Large intestine (tissue), 3 donors: ENCODE measurements at regions not wholly inside any gene's neighbourhood (a gene's known extent, or its start where the extent isn't known, plus 50 kb on each side); places are given as distances from the start of the nearest gene placed in this dataset.
"Not testable (repeated sequence)": the region's sequence is repeated elsewhere in the genome, so short reads cannot be mapped to it uniquely, and the experiment has no call there.

Source experiments
- DNase-seq, 2 donors: peaks; one replicate each; pipeline versions ENCODE4 v3.0.0 to v3.0.0-alpha.2; 2013
- H3K27ac ChIP-seq: one replicate; pipeline ENCODE4 v1.5.1; 2013; ENCODE audit warnings: low read length
- H3K27me3 ChIP-seq: 2 replicates; pipeline ENCODE4 v1.6.1; 2013; ENCODE audit warnings: low read length; ENCODE audit not compliant: control insufficient read depth, insufficient read depth
- H3K36me3 ChIP-seq: 2 replicates; pipeline ENCODE4 v1.6.1; 2013; ENCODE audit warnings: low read length; ENCODE audit not compliant: control insufficient read depth, insufficient read depth
- H3K4me1 ChIP-seq: one replicate; pipeline ENCODE4 v1.6.1; 2013; ENCODE audit warnings: low read length; ENCODE audit not compliant: control insufficient read depth, insufficient read depth
- H3K4me3 ChIP-seq: one replicate; pipeline ENCODE4 v1.5.1; 2013; ENCODE audit warnings: low read length
- H3K9me3 ChIP-seq: one replicate; pipeline ENCODE4 v1.6.1; 2013; ENCODE audit warnings: mild to moderate bottlenecking, low read depth, low read length, moderate library complexity; ENCODE audit not compliant: control insufficient read depth
- WGBS: methylation state at CpG from one replicate; pipeline ENCODE4 v1.1.5; 2013; ENCODE audit warnings: low lambda C conversion rate; ENCODE audit not compliant: insufficient coverage; 5-methylcytosine and 5-hydroxymethylcytosine counted together

DNA sequence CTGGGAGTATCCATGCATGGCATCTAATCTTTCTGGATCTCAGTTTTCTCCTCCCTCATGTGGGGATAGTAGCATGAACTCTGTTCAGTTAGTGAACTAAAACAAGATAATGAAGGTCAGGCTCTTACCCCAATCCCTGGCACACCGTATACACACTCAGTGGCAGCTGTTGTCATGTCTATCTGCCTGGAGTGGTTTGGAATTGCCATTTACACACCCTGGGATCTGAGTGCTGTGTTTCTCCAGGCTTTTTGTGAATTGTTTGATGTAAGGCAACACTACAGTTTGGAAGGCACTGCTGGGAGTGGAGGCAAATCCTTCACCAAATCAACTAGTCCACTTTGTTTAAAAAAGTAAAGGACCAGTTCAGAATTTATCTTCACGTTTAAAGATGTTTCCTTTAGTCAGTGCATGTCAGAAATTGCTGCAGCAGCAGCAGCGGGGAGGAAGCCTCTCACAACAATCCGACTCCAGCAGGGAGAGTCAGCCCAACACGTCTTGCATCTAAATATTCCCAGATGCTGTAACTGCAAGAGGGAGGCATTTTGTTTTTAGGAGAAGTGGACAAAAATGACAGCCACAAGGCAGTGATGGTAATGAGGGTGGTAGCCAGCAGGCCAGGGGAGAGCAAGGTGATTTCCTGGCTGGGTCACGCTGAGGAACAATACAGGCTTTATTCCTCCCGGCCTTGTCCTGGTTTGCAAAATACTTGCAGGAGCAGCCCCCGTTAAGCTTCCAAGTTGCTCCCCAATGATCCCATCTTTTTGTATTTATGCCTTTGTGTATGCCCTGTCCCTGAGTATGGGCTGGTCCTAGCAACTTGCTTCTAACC lies 128.5 kb upstream of the LRIG1 start:
- H3K9me3 ChIP-seq = no peaks in the 10 kb centered on the region
- no peaks in the 10 kb centered on the region for H3K36me3 ChIP-seq
- no peak overlapping the region for H3K27ac ChIP-seq
- no peaks in the 10 kb centered on the region for H3K4me1 ChIP-seq
- H3K4me3 ChIP-seq = no peak overlapping the region
- 100% methylated on average over 1 of the region's 8 CpGs for WGBS
- DNase-seq = no peak
- no peaks in the 10 kb centered on the region for H3K27me3 ChIP-seq

DNA sequence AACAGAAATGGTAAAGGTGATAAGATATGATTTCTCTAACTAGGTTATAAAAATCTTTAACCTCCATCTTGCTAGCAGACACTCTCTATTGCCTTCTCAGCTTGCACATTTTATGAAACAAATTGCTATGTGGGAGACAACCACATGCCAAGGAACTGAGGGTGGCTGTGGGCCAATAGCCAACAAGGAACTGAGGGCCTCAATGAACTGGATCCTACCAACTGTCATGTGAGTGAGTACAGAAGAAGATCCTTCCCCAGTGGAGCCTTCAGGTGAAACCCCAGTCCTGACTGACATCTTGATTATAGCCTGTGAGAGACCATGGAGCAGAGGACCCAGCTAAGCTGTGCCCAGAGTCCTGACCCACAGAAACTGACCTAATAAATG lies 129.2 kb upstream of the LRIG1 start:
- Histone ChIP-seq H3K27me3 (no peaks in the 10 kb centered on the region), H3K9me3 (no peaks in the 10 kb centered on the region), H3K4me1 (no peaks in the 10 kb centered on the region), H3K27ac (no peak overlapping the region), H3K36me3 (no peaks in the 10 kb centered on the region), H3K4me3 (no peak overlapping the region)
- no peak for DNase-seq

DNA sequence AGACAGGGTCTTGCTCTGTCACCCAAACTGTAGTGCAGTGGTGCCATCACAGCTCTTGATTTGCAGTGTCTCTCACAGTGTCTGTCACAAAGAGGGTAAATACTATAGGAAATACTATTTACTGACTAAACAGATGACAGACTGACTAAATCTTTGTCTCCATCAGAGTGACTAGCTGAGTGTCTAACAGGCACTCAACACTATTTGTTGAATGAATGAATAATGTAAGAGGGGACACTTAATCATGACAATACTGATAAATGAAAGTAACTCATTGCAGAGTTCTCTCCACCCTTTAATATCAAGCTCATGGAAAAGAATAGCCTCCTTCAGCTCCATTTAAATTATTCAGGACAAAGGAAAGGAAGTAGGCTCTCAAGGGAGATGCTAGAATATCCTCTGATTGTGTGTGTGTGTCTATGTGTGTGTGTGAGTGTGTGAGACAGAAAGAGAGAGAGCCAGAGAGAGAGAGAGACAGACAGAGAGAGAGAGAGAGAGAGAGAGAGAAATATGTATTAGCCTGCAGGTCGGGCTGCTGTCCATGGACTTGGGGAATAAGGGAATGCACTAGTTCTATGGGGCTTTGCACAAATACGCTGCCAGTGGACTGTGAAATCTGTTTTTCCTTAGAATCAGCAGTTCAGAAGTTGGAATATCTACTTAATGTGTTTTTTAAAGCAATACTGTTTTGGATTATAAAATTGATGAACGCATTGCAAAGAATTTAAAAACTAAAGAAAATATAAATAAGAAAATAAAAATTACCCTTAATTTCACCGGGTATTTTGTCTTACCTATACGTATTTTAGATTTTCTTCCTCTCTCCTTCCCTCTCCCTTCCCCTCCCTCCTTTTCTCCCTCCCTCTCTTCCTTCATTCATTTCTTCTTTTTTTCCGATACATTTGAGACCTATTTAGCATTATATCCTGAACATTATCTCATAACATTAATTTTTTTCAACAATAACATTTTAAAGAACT lies 132.9 kb upstream of the LRIG1 start:
- Histone ChIP-seq H3K36me3 (no peaks in the 10 kb centered on the region), H3K9me3 (no peaks in the 10 kb centered on the region), H3K4me3 (no peak overlapping the region), H3K4me1 (no peaks in the 10 kb centered on the region), H3K27ac (no peak overlapping the region), H3K27me3 (no peaks in the 10 kb centered on the region)
- 97% methylated on average over 5 of the region's 6 CpGs for WGBS
- DNase-seq = no peak

DNA sequence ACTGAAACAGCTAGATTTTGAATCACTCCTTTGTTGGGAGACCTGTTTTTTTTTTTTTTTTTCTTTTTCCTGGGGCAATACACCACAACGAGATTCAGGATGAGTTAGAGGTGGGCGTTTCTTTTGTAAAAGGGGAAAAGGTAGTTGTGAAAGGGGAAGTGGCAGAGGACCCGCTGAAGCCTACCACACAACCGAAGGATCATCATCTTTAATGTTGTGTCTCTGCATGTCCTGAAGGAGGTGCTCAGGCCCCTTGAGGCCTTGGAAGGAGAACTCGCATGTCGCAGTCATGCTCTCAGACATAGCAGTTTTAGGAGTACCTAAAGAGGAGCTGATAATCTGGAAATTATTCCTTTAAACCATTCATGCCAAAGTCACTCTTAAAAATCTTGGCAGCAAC lies 137.9 kb upstream of the LRIG1 start:
- no peaks in the 10 kb centered on the region for H3K9me3 ChIP-seq
- WGBS = no CpG with 5 or more reads among the region's 6 CpGs
- no peak overlapping the region for H3K27ac ChIP-seq
- no peak for DNase-seq
- H3K27me3 ChIP-seq = no peaks in the 10 kb centered on the region
- no peaks in the 10 kb centered on the region for H3K36me3 ChIP-seq
- peaks cover 14% of the 10 kb centered on the region for H3K4me1 ChIP-seq
- no peak overlapping the region for H3K4me3 ChIP-seq

DNA sequence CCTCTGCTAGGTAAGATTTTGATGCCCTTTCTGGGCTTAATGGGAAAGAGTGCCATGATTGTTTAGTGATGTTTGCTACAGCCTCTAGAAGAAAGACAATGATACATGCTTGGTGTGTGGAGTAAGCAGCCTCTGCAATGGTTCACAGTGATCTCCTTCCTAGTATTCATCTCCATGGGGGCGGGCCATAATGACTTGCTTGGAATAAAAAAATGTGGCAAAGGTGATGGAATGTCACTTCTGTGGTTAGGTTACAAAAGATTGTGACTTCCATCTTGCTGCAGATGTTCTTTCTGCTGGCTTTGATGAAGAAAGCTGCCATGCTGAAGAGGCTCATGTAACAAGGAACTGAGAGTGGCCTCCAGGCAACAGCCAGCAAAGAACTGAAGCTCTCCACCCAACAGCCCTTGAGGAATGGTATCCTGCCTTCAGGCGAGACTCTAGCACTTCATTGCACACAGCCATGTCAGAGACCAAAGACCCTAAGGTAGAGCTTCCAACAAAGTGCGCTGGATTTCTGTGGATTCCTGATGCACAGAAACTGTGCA lies 139.1 kb upstream of the LRIG1 start:
- DNase-seq = no peak
- Histone ChIP-seq H3K4me1 (peaks cover 14% of the 10 kb centered on the region), H3K9me3 (peaks cover 3% of the 10 kb centered on the region), H3K36me3 (no peaks in the 10 kb centered on the region), H3K27me3 (no peaks in the 10 kb centered on the region), H3K27ac (no peak overlapping the region), H3K4me3 (no peak overlapping the region)
- WGBS = 100% methylated on average over 1 of the region's 3 CpGs

DNA sequence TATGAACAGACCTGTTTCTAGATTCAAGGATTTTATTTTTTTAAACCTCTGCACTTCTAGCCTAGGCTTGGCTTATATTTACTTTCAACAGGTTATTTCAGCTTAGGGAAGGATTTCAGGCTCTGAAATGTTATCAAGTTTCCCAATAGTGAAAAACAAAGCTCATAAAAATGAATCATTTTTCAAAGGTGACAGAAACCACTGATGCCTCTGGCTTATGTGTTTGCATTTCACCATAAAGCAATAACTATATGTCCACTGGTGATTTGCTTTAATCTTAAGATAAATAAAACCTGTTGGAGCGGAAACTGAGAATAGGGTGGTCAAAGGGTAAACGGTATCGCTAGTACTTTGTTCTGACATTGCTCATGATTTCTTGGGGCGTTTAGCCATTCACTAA lies 141.2 kb upstream of the LRIG1 start:
- DNase-seq = peak; percentile 73 to 94
- Histone ChIP-seq H3K27me3 (no peaks in the 10 kb centered on the region), H3K4me1 (peaks cover 14% of the 10 kb centered on the region), H3K4me3 (no peak overlapping the region), H3K36me3 (no peaks in the 10 kb centered on the region), H3K27ac (peak overlapping the region; percentile 87), H3K9me3 (peaks cover 7% of the 10 kb centered on the region)
- WGBS = 23% methylated on average over 4 of the region's 4 CpGs

DNA sequence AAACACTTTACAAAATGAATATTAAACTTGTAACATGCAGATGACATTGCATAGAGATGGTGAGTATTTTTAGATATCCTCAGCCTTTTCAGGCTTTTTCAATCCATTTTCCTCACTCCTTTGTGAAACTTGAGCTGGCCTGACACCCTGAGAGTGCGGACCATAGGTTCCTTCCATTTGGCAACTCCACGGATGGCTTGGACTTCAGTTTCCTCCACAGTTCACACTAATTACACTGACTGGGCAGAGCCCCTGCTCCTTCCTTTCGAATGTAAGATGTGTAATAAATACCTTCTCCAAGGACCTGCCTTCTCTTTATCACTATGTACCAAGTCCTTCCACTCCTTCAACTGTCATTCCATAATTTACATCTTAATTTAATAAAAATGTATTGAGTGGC lies 141.7 kb upstream of the LRIG1 start:
- H3K27ac ChIP-seq = peak overlapping the region; percentile 87
- peaks cover 14% of the 10 kb centered on the region for H3K4me1 ChIP-seq
- peaks cover 7% of the 10 kb centered on the region for H3K9me3 ChIP-seq
- peak; percentile 76 to 89 for DNase-seq
- H3K27me3 ChIP-seq = no peaks in the 10 kb centered on the region
- no CpG with 5 or more reads among the region's 3 CpGs for WGBS
- H3K4me3 ChIP-seq = no peak overlapping the region
- no peaks in the 10 kb centered on the region for H3K36me3 ChIP-seq

DNA sequence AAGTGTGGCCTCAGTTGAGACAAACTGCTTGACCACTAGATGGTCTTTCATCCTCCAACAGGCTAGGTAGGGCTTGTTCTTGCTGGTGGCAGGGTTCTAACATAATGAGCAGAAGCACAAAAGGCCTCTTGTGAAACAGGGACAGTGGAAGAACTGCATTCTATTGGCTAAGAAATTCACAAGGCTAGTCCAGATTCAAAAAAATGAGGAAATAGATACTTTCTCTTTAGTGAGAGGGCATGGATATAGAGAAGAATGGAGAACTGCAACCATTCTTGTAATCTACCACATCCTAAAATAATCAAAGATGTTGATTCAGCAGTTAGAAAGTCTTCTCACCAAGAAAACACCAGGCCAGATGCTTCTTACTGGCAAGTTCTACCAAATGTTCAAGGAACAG lies 143.7 kb upstream of the LRIG1 start:
- Histone ChIP-seq H3K27ac (no peak overlapping the region), H3K9me3 (peaks cover 7% of the 10 kb centered on the region), H3K4me1 (peaks cover 14% of the 10 kb centered on the region), H3K4me3 (no peak overlapping the region), H3K36me3 (no peaks in the 10 kb centered on the region), H3K27me3 (no peaks in the 10 kb centered on the region)
- no peak for DNase-seq

DNA sequence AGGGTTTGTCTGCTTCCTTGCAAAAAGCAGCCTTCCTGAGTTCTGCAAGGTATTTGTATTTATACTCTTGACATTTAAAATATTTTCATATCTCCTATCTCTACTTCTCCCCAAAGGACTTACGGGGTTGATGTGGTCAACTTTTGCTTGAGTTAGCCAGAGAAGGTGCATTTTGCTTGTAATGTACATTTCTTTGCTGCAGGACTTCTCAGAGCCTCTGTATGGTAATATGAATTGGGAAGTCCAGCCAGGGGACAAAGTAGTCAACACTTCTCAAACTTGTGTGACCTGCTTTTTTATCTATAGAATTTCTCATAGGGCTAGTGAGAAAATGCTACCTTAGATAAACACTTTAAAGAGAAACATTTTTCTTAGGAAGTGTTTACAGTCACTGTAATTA lies 148.2 kb upstream of the LRIG1 start:
- Histone ChIP-seq H3K36me3 (no peaks in the 10 kb centered on the region), H3K27me3 (no peaks in the 10 kb centered on the region), H3K4me3 (no peak overlapping the region), H3K9me3 (peaks cover 7% of the 10 kb centered on the region), H3K4me1 (no peaks in the 10 kb centered on the region), H3K27ac (no peak overlapping the region)
- no peak for DNase-seq
- WGBS = 100% methylated on average over 1 of the region's 1 CpG

DNA sequence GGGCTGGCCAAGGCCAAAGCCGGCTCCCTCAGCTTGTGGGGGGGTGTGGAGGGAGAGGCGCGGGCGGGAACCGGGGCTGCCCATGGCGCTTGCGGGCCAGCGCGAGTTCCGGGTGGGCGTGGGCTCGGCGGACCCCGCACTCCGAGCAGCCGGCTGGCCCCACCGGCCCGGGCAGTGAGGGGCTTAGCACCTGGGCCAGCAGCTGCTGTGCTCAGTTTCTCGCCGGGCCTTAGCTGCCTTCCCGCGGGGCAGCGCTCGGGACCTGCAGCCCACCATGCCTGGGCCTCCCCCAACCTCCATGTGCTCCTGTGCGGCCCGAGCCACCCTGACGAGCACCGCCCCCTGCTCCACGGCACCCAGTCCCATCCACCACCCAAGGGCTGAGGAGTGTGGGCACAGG lies 150.7 kb upstream of the LRIG1 start:
- not testable (repeated sequence) for H3K27me3 ChIP-seq, H3K9me3 ChIP-seq, H3K36me3 ChIP-seq, DNase-seq, H3K4me1 ChIP-seq, H3K27ac ChIP-seq, H3K4me3 ChIP-seq
- WGBS = no CpG with 5 or more reads among the region's 29 CpGs
